GM19239 (cell line): ENCODE measurements at regions not wholly inside any gene's neighbourhood (a gene's known extent, or its start where the extent isn't known, plus 50 kb on each side); places are given as distances from the start of the nearest gene placed in this dataset.
"Not testable (repeated sequence)": the region's sequence is repeated elsewhere in the genome, so short reads cannot be mapped to it uniquely, and the experiment has no call there.

Experiments
- DNase-seq: peaks from one replicate; pipeline ENCODE4 v3.0.0; 2011; ENCODE audit warnings: low spot score; ENCODE audit not compliant: insufficient read length
- FAIRE-seq: peaks from 2 replicates; lab custom pipeline; 2011; peaks lifted over from hg19 to GRCh38; lab: Jason Lieb, UNC

- DNase-seq (no peak), FAIRE-seq (no peak)
These were observed 52.0 kb upstream of the CPM start for GRCh38 chr12:68984796-68985573.

DNA sequence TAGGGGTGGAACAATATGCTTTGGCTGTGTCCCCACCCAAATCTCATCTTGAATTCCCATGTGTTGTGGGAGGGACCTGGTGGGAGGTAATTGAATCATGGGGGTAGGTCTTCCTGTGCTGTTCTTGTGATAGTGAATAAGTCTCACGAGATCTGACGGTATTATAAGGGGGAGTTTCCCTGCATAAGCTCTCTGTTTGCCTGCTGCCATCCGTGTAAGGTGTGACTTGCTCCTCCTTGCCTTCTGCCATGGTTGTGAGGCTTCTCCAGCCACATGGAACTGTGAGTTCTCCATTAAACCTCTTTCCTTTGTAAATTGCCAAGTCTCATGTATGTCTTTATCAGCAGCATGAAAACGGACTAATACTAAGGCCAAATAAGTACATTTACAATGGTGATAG, 64.6 kb upstream of the CPM start:
- FAIRE-seq, DNase-seq: not testable (repeated sequence)

DNA sequence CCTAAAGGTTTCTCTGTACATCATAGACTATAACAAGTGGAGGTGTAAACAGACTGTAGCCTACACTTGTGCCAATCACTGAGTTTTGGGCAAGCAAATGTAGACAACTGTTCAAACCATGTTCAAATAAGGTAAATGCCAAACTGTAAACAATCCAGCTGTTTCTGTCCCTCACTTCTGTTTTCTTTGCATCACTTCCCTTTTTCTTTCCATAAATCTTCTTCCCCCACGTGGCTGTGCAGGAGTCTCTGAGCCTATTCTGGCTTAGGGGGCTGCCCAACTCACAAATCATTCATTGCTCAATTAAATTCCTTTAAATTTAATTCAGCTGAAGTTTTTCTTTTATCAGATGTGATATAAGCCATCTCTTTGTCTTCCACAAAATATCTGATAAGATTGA, 65.1 kb upstream of the CPM start:
- DNase-seq: no peak
- FAIRE-seq: no peak

- FAIRE-seq (no peak), DNase-seq (no peak)
These were observed 67.1 kb upstream of the CPM start for GRCh38 chr12:69000074-69000473.

GRCh38 chr12:69000540-69001243, 67.7 kb upstream of the CPM start:
- no peak for DNase-seq

DNA sequence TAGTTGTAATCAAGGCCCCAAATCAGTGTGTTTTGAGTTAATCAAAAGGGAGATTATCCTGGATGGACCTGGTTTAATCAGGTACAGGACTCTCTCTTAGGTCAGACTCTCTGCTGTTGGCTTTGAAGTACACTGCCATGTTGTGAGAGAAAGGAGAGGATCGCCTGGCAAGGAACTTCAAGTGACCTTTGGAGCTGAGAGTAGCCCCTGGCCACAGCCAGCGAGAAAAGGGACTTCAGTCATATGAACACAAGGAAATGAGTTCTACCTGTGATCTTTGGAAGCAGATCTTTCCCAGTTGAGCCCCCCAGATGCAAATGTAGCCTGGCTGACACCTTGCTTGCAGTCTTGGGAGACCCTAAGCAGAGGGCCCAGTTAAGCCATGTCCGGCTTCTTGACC, 68.3 kb upstream of the CPM start:
- DNase-seq (no peak), FAIRE-seq (no peak)

More at GRCh38 chr12:69000540-69001243, 67.7 kb upstream of the CPM start:
- FAIRE-seq: no peak

DNA sequence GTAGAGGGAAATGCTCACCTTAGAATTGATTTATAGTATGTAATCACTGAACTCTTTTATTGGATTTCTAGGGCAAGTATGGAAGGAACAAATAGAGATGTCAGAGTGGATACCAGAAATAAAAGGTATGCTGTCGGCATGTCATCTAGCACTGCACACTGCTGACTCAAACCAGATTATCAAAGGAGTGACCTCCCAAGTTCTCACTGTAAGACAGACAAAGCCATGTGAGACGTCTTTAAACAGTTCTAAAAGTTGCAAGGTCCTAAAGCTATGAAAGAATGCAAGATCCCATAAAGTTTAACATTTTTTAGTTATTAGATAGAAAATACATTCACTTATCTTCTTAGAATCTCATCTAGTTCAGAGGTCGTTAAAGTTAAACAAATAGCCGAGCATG, 70.0 kb upstream of the CPM start:
- FAIRE-seq (no peak), DNase-seq (no peak)

GRCh38 chr12:69003991-69004390, 71.0 kb upstream of the CPM start:
- DNase-seq (no peak), FAIRE-seq (no peak)

GRCh38 chr12:69007101-69007854, 74.3 kb upstream of the CPM start:
- DNase-seq: no peak
- FAIRE-seq: no peak

DNA sequence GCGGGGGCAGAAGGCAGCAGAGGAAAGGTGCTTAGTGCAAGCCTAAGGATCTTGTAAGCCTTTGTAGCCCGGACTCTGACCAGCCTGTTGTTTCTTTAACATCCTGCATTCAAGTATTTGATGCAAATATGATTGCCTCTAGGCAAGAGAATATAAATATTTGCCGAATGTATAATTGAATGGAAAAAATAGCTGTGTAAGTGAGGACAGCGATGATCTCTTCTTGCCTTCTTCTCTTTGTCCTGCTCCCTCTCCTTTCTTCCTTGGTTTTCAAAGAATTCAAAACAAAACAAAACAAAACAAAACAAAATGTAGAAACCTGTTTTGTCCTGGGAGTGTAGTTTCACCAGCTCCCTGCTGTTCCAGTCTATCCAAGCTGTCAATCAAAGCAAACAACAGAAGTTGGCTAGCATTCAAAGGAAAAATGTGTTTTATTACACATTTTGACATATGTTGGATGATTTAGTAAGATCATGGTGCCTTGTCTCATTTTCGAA, 74.9 kb upstream of the CPM start:
- FAIRE-seq: no peak
- DNase-seq: no peak

DNA sequence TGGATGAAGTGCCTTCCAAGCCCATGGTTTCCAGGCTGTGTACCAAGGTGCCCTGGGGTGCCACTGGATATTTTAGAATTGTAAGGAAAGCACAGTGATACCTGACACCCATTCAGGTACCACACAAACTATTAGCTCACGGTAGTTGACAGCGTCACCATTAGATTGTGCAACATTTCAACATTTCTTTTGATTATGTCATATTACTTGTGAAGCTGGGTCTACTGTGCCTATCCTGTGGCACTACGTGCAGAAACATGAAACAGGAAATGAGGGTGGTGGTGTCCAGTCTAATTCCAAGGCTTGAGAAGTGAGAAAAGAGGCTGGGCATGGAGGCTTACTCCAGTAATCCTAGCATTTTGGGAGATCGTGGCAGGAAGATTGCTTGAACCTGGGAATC, 75.5 kb upstream of the CPM start:
- FAIRE-seq (no peak), DNase-seq (no peak)

DNA sequence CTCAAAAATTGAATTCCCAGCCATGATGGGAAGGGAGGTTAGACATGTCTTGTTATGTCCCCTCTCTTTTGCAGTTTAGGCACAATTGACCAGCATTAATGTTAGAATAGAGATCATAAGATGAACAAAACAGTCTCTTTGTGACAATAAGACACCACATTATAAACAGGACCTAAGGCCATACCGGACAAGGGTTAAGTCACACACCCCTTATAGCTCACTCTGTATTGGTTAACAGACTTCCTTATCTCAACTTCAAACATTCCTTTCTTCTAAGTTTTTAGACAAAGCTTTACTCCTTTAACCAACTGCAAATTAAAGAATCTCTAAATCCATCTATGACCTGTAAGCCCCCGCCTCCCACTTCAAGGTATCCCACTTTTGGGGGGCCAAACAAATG, 81.1 kb upstream of the CPM start:
- FAIRE-seq: no peak
- no peak for DNase-seq

GRCh38 chr12:69015017-69015416, 82.0 kb upstream of the CPM start:
- DNase-seq (no peak), FAIRE-seq (no peak)

- no peak for FAIRE-seq
- DNase-seq: no peak
These were observed 82.9 kb upstream of the CPM start for GRCh38 chr12:69015831-69016230.

- FAIRE-seq (no peak), DNase-seq (no peak)
These were observed 86.1 kb upstream of the CPM start for GRCh38 chr12:69019082-69019481.

GRCh38 chr12:69019910-69020309, 86.9 kb upstream of the CPM start:
- no peak for DNase-seq

DNA sequence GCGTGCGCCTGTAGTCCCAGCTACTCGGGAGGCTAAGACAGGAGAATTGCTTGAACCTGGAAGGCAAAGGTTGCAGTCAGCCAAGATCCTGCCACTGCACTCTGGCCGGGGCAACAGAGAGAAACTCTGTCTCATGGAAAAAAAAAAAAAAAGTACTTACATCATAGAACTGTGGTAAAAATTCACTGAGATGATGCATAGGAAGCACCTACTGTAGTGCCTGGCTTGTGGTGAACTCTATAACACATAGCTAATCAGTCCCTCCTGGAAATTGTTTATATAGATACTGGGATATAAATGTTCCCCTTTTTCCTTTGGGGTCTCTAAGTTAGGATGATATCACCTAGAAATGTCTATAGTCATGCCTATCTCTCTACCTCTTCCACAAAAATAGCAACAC, 89.7 kb upstream of the CPM start:
- FAIRE-seq (no peak), DNase-seq (no peak)

More at GRCh38 chr12:69019910-69020309, 86.9 kb upstream of the CPM start:
- FAIRE-seq: no peak

DNA sequence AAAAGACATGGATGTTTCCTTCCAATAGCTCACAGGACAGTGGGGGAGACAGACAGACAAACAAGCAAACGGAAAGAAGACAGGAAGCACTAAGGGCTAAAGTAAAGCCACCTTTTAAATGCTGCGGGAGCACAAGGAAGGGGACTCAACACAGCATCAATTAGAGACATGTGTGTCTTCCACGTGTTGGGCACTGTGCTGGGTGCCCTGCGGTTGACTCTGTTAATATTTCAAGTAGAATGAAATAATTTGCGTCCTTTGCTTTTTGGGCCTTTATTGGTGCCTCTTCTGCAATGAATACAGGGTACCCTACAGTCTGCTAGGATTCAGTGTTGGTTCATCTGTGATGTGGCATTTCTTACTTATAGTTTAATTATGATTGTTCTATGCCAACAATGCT, 90.9 kb upstream of the CPM start:
- FAIRE-seq (no peak), DNase-seq (no peak)

DNA sequence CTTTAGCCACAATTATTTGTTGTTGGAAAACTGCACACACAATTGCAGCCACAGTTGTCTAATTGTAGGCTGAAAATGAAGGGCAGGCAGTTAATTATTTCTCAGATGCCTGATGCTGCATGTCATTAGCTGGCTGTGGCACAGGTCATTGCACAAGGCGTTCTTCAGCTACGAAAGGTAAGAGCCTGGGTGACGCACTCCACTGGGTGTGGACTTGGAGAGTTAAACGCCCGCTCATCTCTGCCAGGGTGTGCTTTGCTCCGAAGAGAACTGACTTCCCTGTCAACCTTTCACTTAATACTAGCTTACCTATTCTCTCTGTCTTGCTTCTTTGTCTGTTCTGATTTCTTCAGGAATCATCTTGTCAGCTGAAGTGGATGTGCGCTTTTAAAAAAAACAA, 91.4 kb upstream of the CPM start:
- FAIRE-seq (no peak), DNase-seq (no peak)

DNA sequence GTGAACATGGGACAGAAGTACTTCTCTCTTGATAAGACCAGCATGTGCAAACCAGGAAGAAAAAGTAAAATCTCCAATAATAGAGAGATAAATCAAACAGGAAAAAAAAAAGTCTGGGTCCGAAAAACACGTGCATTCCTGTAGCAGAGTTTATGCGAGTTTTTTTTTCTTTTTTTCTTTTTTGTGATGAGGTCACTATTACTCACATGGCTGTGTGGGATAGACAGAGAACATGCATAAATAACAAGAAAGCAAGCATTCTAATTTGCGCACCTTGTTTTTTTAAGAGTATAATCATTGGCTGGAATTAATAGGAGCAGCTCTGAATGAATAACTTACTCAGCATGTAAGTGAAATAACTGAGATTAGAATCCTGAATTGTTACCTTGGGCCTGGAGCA, 91.9 kb upstream of the CPM start:
- FAIRE-seq: no peak
- DNase-seq: no peak

DNA sequence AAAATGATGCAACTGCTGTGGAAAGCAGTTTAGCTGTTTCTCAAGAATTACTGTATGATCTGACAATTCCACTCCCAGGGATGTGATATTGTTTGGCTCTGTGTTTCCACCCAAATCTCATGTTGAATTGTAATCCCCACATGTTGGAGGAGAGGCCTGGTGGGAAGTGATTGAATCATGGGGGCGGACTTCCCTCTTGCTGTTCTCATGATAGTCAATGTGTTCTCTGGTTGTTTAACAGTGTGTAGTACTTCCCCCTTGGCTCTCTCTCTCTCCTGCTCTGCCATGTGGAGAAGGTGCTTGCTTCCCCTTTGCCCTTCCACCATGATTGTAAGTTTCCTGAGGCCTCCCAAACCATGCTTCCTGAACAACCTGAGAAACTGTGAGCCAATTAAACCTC, 93.4 kb upstream of the CPM start:
- no peak for FAIRE-seq
- DNase-seq: no peak
